Osteoblast (primary cell): ENCODE measurements at regions not wholly inside any gene's neighbourhood (a gene's known extent, or its start where the extent isn't known, plus 50 kb on each side); places are given as distances from the start of the nearest gene placed in this dataset.

Experiments used
- DNase-seq: peaks from one replicate; pipeline ENCODE4 v3.0.0; 2011; ENCODE audit warnings: low spot score, mixed read lengths; ENCODE audit not compliant: insufficient read length; ENCODE audit errors: missing footprints
- H2AFZ ChIP-seq: 2 replicates; pipeline ENCODE4 v1.6.0; 2011; ENCODE audit warnings: mild to moderate bottlenecking, low read length
- H3K27ac ChIP-seq: 2 replicates; pipeline ENCODE4 v1.5.1; 2011; ENCODE audit warnings: mild to moderate bottlenecking, low read depth, low read length, moderate library complexity
- H3K27me3 ChIP-seq: 2 replicates; pipeline ENCODE4 v1.6.0; 2012; ENCODE audit warnings: mild to moderate bottlenecking, control low read depth, inconsistent platforms, low read length, moderate library complexity; ENCODE audit not compliant: insufficient read depth
- H3K36me3 ChIP-seq: 2 replicates; pipeline ENCODE4 v1.5.1; 2011; ENCODE audit warnings: mild to moderate bottlenecking, low read length, control low read depth, moderate library complexity; ENCODE audit not compliant: insufficient read depth
- H3K4me1 ChIP-seq: 2 replicates; pipeline ENCODE4 v1.5.1; 2011; ENCODE audit warnings: mild to moderate bottlenecking, low read length, control low read depth, moderate library complexity; ENCODE audit not compliant: insufficient read depth
- H3K4me2 ChIP-seq: 2 replicates; pipeline ENCODE4 v1.6.0; 2011; ENCODE audit warnings: mild to moderate bottlenecking, low read length; ENCODE audit not compliant: insufficient read depth
- H3K4me3 ChIP-seq: fragments of 200-600 bp; sonication (generic); 3 replicates; pipeline ENCODE4 v1.5.1; 2012; ENCODE audit warnings: mild to moderate bottlenecking, low read length, inconsistent platforms; ENCODE audit not compliant: insufficient read depth
- H3K79me2 ChIP-seq: 2 replicates; pipeline ENCODE4 v1.6.0; 2012; ENCODE audit warnings: mild to moderate bottlenecking, low read length, control low read depth, inconsistent platforms; ENCODE audit not compliant: insufficient read depth
- H3K9me3 ChIP-seq: 2 replicates; pipeline ENCODE4 v1.5.1; 2011; ENCODE audit warnings: low read depth, low read length, control low read depth
- H4K20me1 ChIP-seq: 2 replicates; pipeline ENCODE4 v1.6.0; 2012; ENCODE audit warnings: mild to moderate bottlenecking, low read length, control low read depth; ENCODE audit not compliant: insufficient read depth
- TF ChIP-seq, protein P1 (sequence below): IDR thresholded peaks from 2 replicates; pipeline ENCODE4 v1.5.1; 2011; ENCODE audit warnings: mild to moderate bottlenecking, low read depth, low read length, moderate library complexity; ENCODE audit errors: extremely low read depth

DNA sequence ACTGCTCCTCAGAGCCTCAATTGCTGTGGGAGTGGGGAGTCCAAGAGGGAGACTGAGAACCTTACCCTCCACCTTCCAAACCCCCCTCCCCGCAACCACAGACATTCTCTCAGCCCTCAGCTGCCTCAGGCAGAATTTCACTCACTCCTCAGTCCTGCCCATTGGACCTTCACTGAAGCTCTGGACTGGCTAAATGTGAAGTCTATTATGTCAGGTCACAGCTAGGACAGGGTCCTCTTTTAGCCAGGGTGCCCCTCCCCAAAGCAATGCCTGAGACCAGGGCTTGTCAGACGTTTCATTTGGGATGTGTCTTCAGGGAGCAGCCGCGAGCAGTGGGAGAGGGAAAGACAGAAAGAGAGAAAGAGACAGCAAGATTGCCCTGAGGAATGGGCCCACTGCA lies 199.3 kb upstream of the CCDC68 start:
- Histone ChIP-seq H3K4me1 (peaks cover 2% of the 10 kb centered on the region), H3K4me3 (no peak overlapping the region), H3K27me3 (peaks cover 3% of the 10 kb centered on the region), H4K20me1 (no peaks in the 10 kb centered on the region), H3K27ac (no peak overlapping the region), H3K9me3 (no peaks in the 10 kb centered on the region), H2AFZ (no peak overlapping the region), H3K36me3 (no peaks in the 10 kb centered on the region), H3K79me2 (no peaks in the 10 kb centered on the region), H3K4me2 (no peak overlapping the region)
- TF ChIP-seq, protein P1, sequence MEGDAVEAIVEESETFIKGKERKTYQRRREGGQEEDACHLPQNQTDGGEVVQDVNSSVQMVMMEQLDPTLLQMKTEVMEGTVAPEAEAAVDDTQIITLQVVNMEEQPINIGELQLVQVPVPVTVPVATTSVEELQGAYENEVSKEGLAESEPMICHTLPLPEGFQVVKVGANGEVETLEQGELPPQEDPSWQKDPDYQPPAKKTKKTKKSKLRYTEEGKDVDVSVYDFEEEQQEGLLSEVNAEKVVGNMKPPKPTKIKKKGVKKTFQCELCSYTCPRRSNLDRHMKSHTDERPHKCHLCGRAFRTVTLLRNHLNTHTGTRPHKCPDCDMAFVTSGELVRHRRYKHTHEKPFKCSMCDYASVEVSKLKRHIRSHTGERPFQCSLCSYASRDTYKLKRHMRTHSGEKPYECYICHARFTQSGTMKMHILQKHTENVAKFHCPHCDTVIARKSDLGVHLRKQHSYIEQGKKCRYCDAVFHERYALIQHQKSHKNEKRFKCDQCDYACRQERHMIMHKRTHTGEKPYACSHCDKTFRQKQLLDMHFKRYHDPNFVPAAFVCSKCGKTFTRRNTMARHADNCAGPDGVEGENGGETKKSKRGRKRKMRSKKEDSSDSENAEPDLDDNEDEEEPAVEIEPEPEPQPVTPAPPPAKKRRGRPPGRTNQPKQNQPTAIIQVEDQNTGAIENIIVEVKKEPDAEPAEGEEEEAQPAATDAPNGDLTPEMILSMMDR = no peak
- no peak for DNase-seq

DNA sequence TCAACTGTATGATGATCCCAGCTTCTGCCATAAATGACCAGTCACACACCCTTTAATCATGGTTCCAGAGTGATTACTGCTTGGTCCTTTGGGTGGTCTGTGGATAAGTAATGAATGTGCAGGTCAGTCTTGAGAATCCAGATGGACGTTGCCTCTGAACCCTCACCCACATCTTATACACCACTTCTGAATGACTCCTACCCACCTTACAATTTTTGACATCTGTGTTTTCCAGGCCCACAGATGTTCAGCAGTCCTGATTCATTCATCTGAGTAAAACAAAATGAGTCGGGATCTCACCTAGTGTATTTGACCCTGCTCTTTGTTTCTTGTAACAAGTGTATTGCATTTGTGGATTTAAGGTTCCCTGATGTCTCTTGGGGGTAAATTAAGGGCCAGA lies 194.1 kb upstream of the CCDC68 start:
- Histone ChIP-seq H3K27me3 (peaks cover 3% of the 10 kb centered on the region), H3K79me2 (no peaks in the 10 kb centered on the region), H3K36me3 (no peaks in the 10 kb centered on the region), H4K20me1 (no peaks in the 10 kb centered on the region), H3K4me1 (peaks cover 9% of the 10 kb centered on the region), H3K4me3 (no peak overlapping the region), H3K27ac (peak overlapping the region; percentile 48), H3K9me3 (no peaks in the 10 kb centered on the region), H2AFZ (no peak overlapping the region), H3K4me2 (no peak overlapping the region)
- DNase-seq = no peak
- TF ChIP-seq, protein P1 = no peak

- Histone ChIP-seq H2AFZ (no peak overlapping the region), H3K9me3 (no peaks in the 10 kb centered on the region), H3K27me3 (no peaks in the 10 kb centered on the region), H3K4me2 (no peak overlapping the region), H3K4me1 (peaks cover 9% of the 10 kb centered on the region), H4K20me1 (no peaks in the 10 kb centered on the region), H3K4me3 (no peak overlapping the region), H3K36me3 (no peaks in the 10 kb centered on the region), H3K79me2 (no peaks in the 10 kb centered on the region), H3K27ac (peak overlapping the region; percentile 48)
- no peak for DNase-seq
- TF ChIP-seq, protein P1 = no peak
Measured at GRCh38 chr18:55152801-55153200, 193.5 kb upstream of the CCDC68 start.

DNA sequence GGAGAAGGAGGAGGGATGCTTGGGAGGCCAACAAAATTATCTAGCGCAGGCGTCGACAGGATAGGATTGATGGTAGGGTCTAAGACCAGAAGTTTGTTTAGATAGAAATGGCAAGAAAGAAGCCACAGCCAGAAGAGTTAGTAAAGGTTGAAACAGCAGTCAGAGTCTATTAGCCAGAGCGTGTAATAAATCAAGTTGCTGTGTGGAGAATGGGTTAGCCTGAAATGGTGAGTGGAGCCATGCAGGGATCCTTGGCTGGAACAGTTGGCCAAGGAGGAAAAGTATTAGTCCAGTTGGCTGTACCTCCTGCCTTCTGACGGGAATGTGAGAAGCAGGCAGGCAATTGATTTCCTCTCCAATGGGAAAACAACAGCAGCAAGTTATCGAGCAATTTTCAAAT lies 190.7 kb upstream of the CCDC68 start:
- DNase-seq = no peak
- no peak overlapping the region for H2AFZ ChIP-seq
- H3K27ac ChIP-seq = no peak overlapping the region
- no peaks in the 10 kb centered on the region for H3K79me2 ChIP-seq
- H3K4me1 ChIP-seq = peaks cover 9% of the 10 kb centered on the region
- no peaks in the 10 kb centered on the region for H3K36me3 ChIP-seq
- H3K9me3 ChIP-seq = no peaks in the 10 kb centered on the region
- H3K4me3 ChIP-seq = no peak overlapping the region
- no peaks in the 10 kb centered on the region for H4K20me1 ChIP-seq
- TF ChIP-seq, protein P1 = no peak
- no peak overlapping the region for H3K4me2 ChIP-seq
- H3K27me3 ChIP-seq = no peaks in the 10 kb centered on the region
